Hepatocyte (in vitro differentiated cells): ENCODE measurements at regions not wholly inside any gene's neighbourhood (a gene's known extent, or its start where the extent isn't known, plus 50 kb on each side); places are given as distances from the start of the nearest gene placed in this dataset.

Experiments used
- CTCF ChIP-seq: fragments of 200-600 bp; sonication (generic); IDR thresholded peaks from 2 replicates; pipeline ENCODE4 v1.5.1; 2016; ENCODE audit warnings: antibody characterized with exemption, mild to moderate bottlenecking; ENCODE audit not compliant: poor library complexity
- EZH2 ChIP-seq: fragments of 200-600 bp; sonication (generic); IDR thresholded peaks from 2 replicates; pipeline ENCODE4 v1.6.1; 2016; ENCODE audit warnings: antibody characterized with exemption, mild to moderate bottlenecking, borderline replicate concordance

GRCh38 chr10:93173967-93174845 is 100.5 kb downstream of the CYP26A1 start:
- TF ChIP-seq EZH2 = no peak
- no peak for TF ChIP-seq CTCF
